Cerebellar cortex (tissue), 1 donor: ENCODE measurements at regions not wholly inside any gene's neighbourhood (a gene's known extent, or its start where the extent isn't known, plus 50 kb on each side); places are given as distances from the start of the nearest gene placed in this dataset.
"Not testable (repeated sequence)": the region's sequence is repeated elsewhere in the genome, so short reads cannot be mapped to it uniquely, and the experiment has no call there.

Experiments
- DNase-seq: peaks from one replicate; pipeline ENCODE4 v3.0.0-alpha.2; 2015; ENCODE audit warnings: low spot score

GRCh38 chr10:31187607-31188210 lies 131.3 kb upstream of the ZEB1 start:
- no peak for DNase-seq

GRCh38 chr10:31188792-31189406 lies 130.1 kb upstream of the ZEB1 start:
- no peak for DNase-seq

GRCh38 chr10:31190488-31190887 lies 128.5 kb upstream of the ZEB1 start:
- DNase-seq: no peak

GRCh38 chr10:31192475-31192874 lies 126.5 kb upstream of the ZEB1 start:
- no peak for DNase-seq

GRCh38 chr10:31194986-31195385 lies 124.0 kb upstream of the ZEB1 start:
- DNase-seq: no peak

- no peak for DNase-seq
These were observed 121.1 kb upstream of the ZEB1 start for GRCh38 chr10:31197886-31198285.

GRCh38 chr10:31204090-31204489 lies 114.9 kb upstream of the ZEB1 start:
- DNase-seq: no peak

GRCh38 chr10:31207636-31208035 lies 111.4 kb upstream of the ZEB1 start:
- no peak for DNase-seq

- no peak for DNase-seq
These were observed 109.5 kb upstream of the ZEB1 start for GRCh38 chr10:31209478-31209877.

- DNase-seq: no peak
These were observed 108.8 kb upstream of the ZEB1 start for GRCh38 chr10:31210190-31210589.

GRCh38 chr10:31213959-31214358 lies 105.1 kb upstream of the ZEB1 start:
- DNase-seq: no peak

GRCh38 chr10:31215052-31215451 lies 104.0 kb upstream of the ZEB1 start:
- no peak for DNase-seq

GRCh38 chr10:31219306-31219705 lies 99.7 kb upstream of the ZEB1 start:
- no peak for DNase-seq

GRCh38 chr10:31228780-31229179 lies 90.2 kb upstream of the ZEB1 start:
- not testable (repeated sequence) for DNase-seq

- no peak for DNase-seq
These were observed 79.1 kb upstream of the ZEB1 start for GRCh38 chr10:31239961-31240360.

GRCh38 chr10:31242902-31243301 lies 76.1 kb upstream of the ZEB1 start:
- no peak for DNase-seq

- not testable (repeated sequence) for DNase-seq
These were observed 67.9 kb upstream of the ZEB1 start for GRCh38 chr10:31251118-31251517.

- no peak for DNase-seq
These were observed 65.8 kb upstream of the ZEB1 start for GRCh38 chr10:31253237-31253636.

- DNase-seq: no peak
These were observed 57.3 kb upstream of the ZEB1 start for GRCh38 chr10:31261511-31262311.

GRCh38 chr10:31262672-31263071 lies 56.3 kb upstream of the ZEB1 start:
- no peak for DNase-seq

GRCh38 chr10:31263903-31264302 lies 55.1 kb upstream of the ZEB1 start:
- DNase-seq: no peak

- no peak for DNase-seq
These were observed 50.3 kb upstream of the ZEB1 start for GRCh38 chr10:31268444-31269303.
